Superior temporal gyrus (tissue), 1 donor: ENCODE measurements at regions not wholly inside any gene's neighbourhood (a gene's known extent, or its start where the extent isn't known, plus 50 kb on each side); places are given as distances from the start of the nearest gene placed in this dataset.
"Not testable (repeated sequence)": the region's sequence is repeated elsewhere in the genome, so short reads cannot be mapped to it uniquely, and the experiment has no call there.

Experiments used
- DNase-seq: peaks from one replicate; pipeline ENCODE4 v3.0.0-alpha.2; 2016; ENCODE audit errors: extremely low spot score

GRCh38 chr2:208685929-208686328, 279.3 kb downstream of the PTH2R start:
- DNase-seq, result not testable (repeated sequence)

GRCh38 chr2:208686665-208687064, 280.1 kb downstream of the PTH2R start:
- no peak for DNase-seq

- not testable (repeated sequence) for DNase-seq
These were observed 281.1 kb downstream of the PTH2R start for GRCh38 chr2:208687720-208688119.

- DNase-seq, result no peak
These were observed 291.5 kb downstream of the PTH2R start for GRCh38 chr2:208698114-208698513.

GRCh38 chr2:208708486-208708885, 301.9 kb downstream of the PTH2R start:
- no peak for DNase-seq

- DNase-seq, result no peak
These were observed 305.0 kb downstream of the PTH2R start for GRCh38 chr2:208711598-208711997.

GRCh38 chr2:208713066-208713745, 306.6 kb downstream of the PTH2R start:
- no peak for DNase-seq

GRCh38 chr2:208718828-208719227, 312.2 kb downstream of the PTH2R start:
- no peak for DNase-seq

- DNase-seq, result no peak
These were observed 316.1 kb downstream of the PTH2R start for GRCh38 chr2:208722731-208723130.

- DNase-seq, result no peak
These were observed 318.7 kb downstream of the PTH2R start for GRCh38 chr2:208725280-208725679.

- no peak for DNase-seq
These were observed 319.6 kb downstream of the PTH2R start for GRCh38 chr2:208726242-208726641.

- not testable (repeated sequence) for DNase-seq
These were observed 345.2 kb downstream of the PTH2R start for GRCh38 chr2:208751663-208752415.

- no peak for DNase-seq
These were observed 350.8 kb downstream of the PTH2R start for GRCh38 chr2:208757364-208757763.

- DNase-seq, result not testable (repeated sequence)
These were observed 366.5 kb downstream of the PTH2R start for GRCh38 chr2:208773074-208773473.

GRCh38 chr2:208781166-208781565, 374.6 kb downstream of the PTH2R start:
- no peak for DNase-seq

- DNase-seq, result no peak
These were observed 375.5 kb downstream of the PTH2R start for GRCh38 chr2:208782097-208782496.

- no peak for DNase-seq
These were observed 376.6 kb downstream of the PTH2R start for GRCh38 chr2:208783184-208783583.

- DNase-seq, result not testable (repeated sequence)
These were observed 378.2 kb downstream of the PTH2R start for GRCh38 chr2:208784774-208785173.

GRCh38 chr2:208791257-208791656, 384.7 kb downstream of the PTH2R start:
- DNase-seq, result no peak

- DNase-seq, result no peak
These were observed 386.2 kb downstream of the PTH2R start for GRCh38 chr2:208792766-208793165.

GRCh38 chr2:208793434-208793833, 386.8 kb downstream of the PTH2R start:
- no peak for DNase-seq

GRCh38 chr2:208794288-208794975, 387.8 kb downstream of the PTH2R start:
- DNase-seq, result no peak

- no peak for DNase-seq
These were observed 392.1 kb downstream of the PTH2R start for GRCh38 chr2:208798698-208799097.
